NCI-H2171 (cell line): ENCODE measurements at regions not wholly inside any gene's neighbourhood (a gene's known extent, or its start where the extent isn't known, plus 50 kb on each side); places are given as distances from the start of the nearest gene placed in this dataset.

Source experiments
- DNase-seq: peaks from one replicate; lab custom pipeline; 2025; lab: John Stamatoyannopoulos, UW

- DNase-seq: no peak
Measured at GRCh38 chr3:98962189-98962930, 60.9 kb upstream of the DCBLD2 start.

DNA sequence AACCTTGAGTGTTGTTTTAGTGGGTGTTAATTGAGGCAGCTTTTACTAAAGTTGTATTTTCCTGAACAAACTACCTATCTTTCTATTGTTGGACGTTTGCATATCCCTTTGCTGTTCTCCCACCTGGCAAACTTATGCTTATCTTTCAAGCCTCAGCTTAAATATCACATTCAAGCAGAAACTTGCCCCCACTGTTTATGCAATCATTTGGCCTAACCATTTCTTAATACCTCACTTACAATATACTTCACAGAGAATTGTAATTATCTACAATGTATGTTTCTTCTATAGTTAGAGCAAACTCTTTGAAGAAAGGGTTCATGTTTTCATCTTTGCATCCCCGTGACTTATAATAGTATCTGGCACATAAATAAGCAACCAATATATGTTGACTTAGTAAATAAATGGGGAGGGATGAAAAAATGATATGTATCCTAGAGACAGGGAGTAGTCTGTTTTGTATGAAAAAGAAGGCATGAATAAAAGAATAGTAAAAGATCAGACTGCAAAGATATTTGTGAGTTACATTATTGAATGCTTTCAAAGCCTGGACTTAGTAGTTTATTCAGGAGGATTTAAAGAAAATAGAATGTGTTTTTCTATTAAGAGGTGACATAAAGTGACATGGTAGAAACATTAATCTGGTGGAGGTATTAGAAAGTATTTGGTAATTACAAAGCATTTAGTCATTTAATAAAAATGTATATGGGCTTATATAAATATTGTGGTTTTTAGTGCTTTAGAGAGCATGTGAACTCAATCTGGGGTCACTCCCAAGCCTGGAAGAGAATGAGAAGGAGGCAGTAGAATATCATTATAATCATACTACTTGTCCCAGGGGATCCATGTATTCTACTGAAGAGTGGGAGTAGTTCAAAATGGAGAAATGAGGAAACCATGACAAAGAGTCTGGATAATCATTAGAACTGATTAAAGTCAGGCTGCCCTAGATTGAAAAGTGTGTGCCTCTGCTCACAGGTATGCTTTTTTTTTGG, 60.0 kb upstream of the DCBLD2 start:
- no peak for DNase-seq

GRCh38 chr3:98957681-98958080, 56.2 kb upstream of the DCBLD2 start:
- DNase-seq: no peak

DNA sequence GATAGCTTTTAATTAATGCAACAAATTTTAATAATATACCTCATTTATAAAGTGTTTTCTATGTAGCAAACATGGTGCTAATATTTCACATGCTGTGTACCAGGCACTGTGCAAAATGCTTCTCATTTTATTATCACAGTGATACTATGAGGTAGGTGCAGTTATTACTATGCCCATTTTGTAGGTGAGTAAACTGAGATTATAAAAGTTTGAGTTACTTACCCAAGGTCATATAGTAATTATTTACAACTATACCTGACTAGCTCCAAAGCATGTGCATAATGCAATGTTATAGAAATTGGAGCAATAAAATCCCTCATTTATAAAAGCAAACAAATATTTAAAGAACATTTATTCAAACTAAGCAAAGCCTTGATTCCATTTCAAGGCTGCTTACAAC, 54.5 kb upstream of the DCBLD2 start:
- DNase-seq: no peak

GRCh38 chr3:98954791-98955604, 53.5 kb upstream of the DCBLD2 start:
- no peak for DNase-seq

GRCh38 chr3:98954242-98954641, 52.7 kb upstream of the DCBLD2 start:
- DNase-seq: no peak

GRCh38 chr3:98952404-98952803, 50.9 kb upstream of the DCBLD2 start:
- no peak for DNase-seq
